ENCODE measurements at regions not wholly inside any gene's neighbourhood (a gene's known extent, or its start where the extent isn't known, plus 50 kb on each side); places are given as distances from the start of the nearest gene placed in this dataset.

- no peak for ATAC-seq
- CTCF ChIA-PET = interaction anchor here (0.7 kb wide), 1 partner anchor 1992 kb away, joined by 4 read pairs; no protein-coding TSS in a partner anchor
- in situ Hi-C loops (cut with HindIII; ENCODE audit: low pct_unique_long_range_greater_than_20kb, low sequenced_read_pairs) = no loop called here
Measured at GRCh38 chr2:65979446-65979845, 455.5 kb upstream of the MEIS1 start.

GRCh38 chr2:65974067-65974723 lies 460.7 kb upstream of the MEIS1 start:
- H3K27me3 ChIP-seq (ENCODE audit: control insufficient read depth, insufficient read depth, low read length) = no peaks in the 10 kb centered on the region; the same call in 1 of the 2 replicates
- ChIA-PET POLR2A (interaction anchor here (0.6 kb wide), 1 partner anchor 1370 kb away, joined by 24 read pairs; no protein-coding TSS in a partner anchor), CTCF (no interaction called here)
- H3K27ac ChIP-seq (ENCODE audit: low read length) = no peak overlapping the region
- intact Hi-C loops (cut with micrococcal nuclease; ENCODE audit: unreplicated experiment) (no loop called here), in situ Hi-C loops (cut with HindIII; ENCODE audit: low pct_unique_long_range_greater_than_20kb, low sequenced_read_pairs) (no loop called here)
- no TSS peak for BruUV-seq (replicated peaks)
- no peaks in the 10 kb centered on the region for H3K4me1 ChIP-seq (ENCODE audit: control insufficient read depth, insufficient read depth, low read length)
- no peak overlapping the region for H3K4me3 ChIP-seq (ENCODE audit: low read depth in 2 of 2, low read length in 2 of 2)
- DNase-seq (ENCODE audit: low read depth, low spot score) = no peak
- H3K36me3 ChIP-seq (ENCODE audit: control insufficient read depth, insufficient read depth, low read length) = no peaks in the 10 kb centered on the region
- no peak for ATAC-seq
- H3K9me3 ChIP-seq (ENCODE audit: control insufficient read depth, insufficient read depth, low read depth, low read length) = no peaks in the 10 kb centered on the region
- no peak for TF ChIP-seq REST (IDR thresholded peaks at IDR 0.05; ENCODE audit: insufficient read depth in 1 of 2, low read depth in 2 of 2, low read length in 1 of 2)

More at GRCh38 chr2:65979446-65979845, 455.5 kb upstream of the MEIS1 start:
- no peaks in the 10 kb centered on the region for H3K27me3 ChIP-seq (ENCODE audit: control insufficient read depth, insufficient read depth, low read length)
- BruUV-seq (replicated peaks) = no TSS peak
- POLR2A ChIA-PET = no interaction called here
- TF ChIP-seq CTCF (IDR thresholded peaks at IDR 0.05) = no peak
- no peak for TF ChIP-seq REST (IDR thresholded peaks at IDR 0.05; ENCODE audit: insufficient read depth in 1 of 2, low read depth in 2 of 2, low read length in 1 of 2)
- TF ChIP-seq POLR2AphosphoS5 (IDR thresholded peaks at IDR 0.05; ENCODE audit: low read depth, low read length) = no peak
- TF ChIP-seq TCF7L2 (IDR thresholded peaks at IDR 0.05; ENCODE audit: low read depth, low read length) = no peak
- TF ChIP-seq SIN3A (IDR thresholded peaks at IDR 0.05; ENCODE audit: borderline replicate concordance, insufficient read depth, low read depth, low read length) = no peak
- no peaks in the 10 kb centered on the region for H3K4me1 ChIP-seq (ENCODE audit: control insufficient read depth, insufficient read depth, low read length)
- H3K36me3 ChIP-seq (ENCODE audit: control insufficient read depth, insufficient read depth, low read length) = no peaks in the 10 kb centered on the region
- H3K9me3 ChIP-seq (ENCODE audit: control insufficient read depth, insufficient read depth, low read depth, low read length) = no peaks in the 10 kb centered on the region
- DNase-seq (ENCODE audit: low read depth, low spot score) = no peak
- intact Hi-C loops (cut with micrococcal nuclease; ENCODE audit: unreplicated experiment) = no loop called here
- H3K4me3 ChIP-seq (ENCODE audit: low read depth in 2 of 2, low read length in 2 of 2) = no peak overlapping the region
- no peak overlapping the region for H3K27ac ChIP-seq (ENCODE audit: low read length)

All from Panc1 (cell line).